ENCODE measurements at regions not wholly inside any gene's neighbourhood (a gene's known extent, or its start where the extent isn't known, plus 50 kb on each side); places are given as distances from the start of the nearest gene placed in this dataset.
"Not testable (repeated sequence)": the region's sequence is repeated elsewhere in the genome, so short reads cannot be mapped to it uniquely, and the experiment has no call there.

GRCh38 chrX:117636826-117637225 is 479.8 kb downstream of the KLHL13 start:
- no peak for TF ChIP-seq CTCF (conservative IDR thresholded peaks at IDR 0.05)
- Mint-ChIP-seq H3K27me3 (ENCODE audit: low read depth) (no peaks in the 10 kb centered on the region), H3K27ac (ENCODE audit: unreplicated experiment) (no peak overlapping the region), H3K4me3 (no peak overlapping the region), H3K4me1 (peaks cover 10% of the 10 kb centered on the region), H3K36me3 (ENCODE audit: low read depth) (no peaks in the 10 kb centered on the region), H3K9me3 (peaks cover 4% of the 10 kb centered on the region)
- no peak for DNase-seq (ENCODE audit: low read depth, low spot score)

- H3K4me3 Mint-ChIP-seq, result no peak overlapping the region
- no peak for TF ChIP-seq CTCF (conservative IDR thresholded peaks at IDR 0.05)
- H3K4me1 Mint-ChIP-seq, result peaks cover 10% of the 10 kb centered on the region
- H3K27ac Mint-ChIP-seq (ENCODE audit: unreplicated experiment), result no peak overlapping the region
- H3K36me3 Mint-ChIP-seq (ENCODE audit: low read depth), result no peaks in the 10 kb centered on the region
- DNase-seq (ENCODE audit: low read depth, low spot score), result no peak
- H3K9me3 Mint-ChIP-seq, result peaks cover 5% of the 10 kb centered on the region
- no peaks in the 10 kb centered on the region for H3K27me3 Mint-ChIP-seq (ENCODE audit: low read depth)
These were observed 483.3 kb downstream of the KLHL13 start for GRCh38 chrX:117633277-117633676.

- Mint-ChIP-seq H3K9me3 (peaks cover 7% of the 10 kb centered on the region), H3K27me3 (ENCODE audit: low read depth) (no peaks in the 10 kb centered on the region), H3K36me3 (ENCODE audit: low read depth) (no peaks in the 10 kb centered on the region), H3K27ac (ENCODE audit: unreplicated experiment) (no peak overlapping the region), H3K4me1 (no peaks in the 10 kb centered on the region), H3K4me3 (no peak overlapping the region)
- no peak for TF ChIP-seq CTCF (conservative IDR thresholded peaks at IDR 0.05)
- DNase-seq (ENCODE audit: low read depth, low spot score), result no peak
These were observed 488.2 kb downstream of the KLHL13 start for GRCh38 chrX:117628381-117628780.

- no peaks in the 10 kb centered on the region for H3K27me3 Mint-ChIP-seq (ENCODE audit: low read depth)
These were observed 505.8 kb downstream of the KLHL13 start for GRCh38 chrX:117610806-117611205.

GRCh38 chrX:117610049-117610448 is 506.6 kb downstream of the KLHL13 start:
- Mint-ChIP-seq H3K36me3 (ENCODE audit: low read depth) (no peaks in the 10 kb centered on the region), H3K4me1 (no peaks in the 10 kb centered on the region), H3K9me3 (peaks cover 10% of the 10 kb centered on the region), H3K4me3 (no peak overlapping the region), H3K27ac (ENCODE audit: unreplicated experiment) (no peak overlapping the region), H3K27me3 (ENCODE audit: low read depth) (no peaks in the 10 kb centered on the region)
- no peak for TF ChIP-seq CTCF (conservative IDR thresholded peaks at IDR 0.05)
- no peak for DNase-seq (ENCODE audit: low read depth, low spot score)

More at GRCh38 chrX:117610806-117611205, 505.8 kb downstream of the KLHL13 start:
- H3K9me3 Mint-ChIP-seq, result peaks cover 10% of the 10 kb centered on the region
- H3K27ac Mint-ChIP-seq (ENCODE audit: unreplicated experiment), result no peak overlapping the region
- TF ChIP-seq CTCF (conservative IDR thresholded peaks at IDR 0.05), result no peak
- no peaks in the 10 kb centered on the region for H3K36me3 Mint-ChIP-seq (ENCODE audit: low read depth)
- H3K4me3 Mint-ChIP-seq, result no peak overlapping the region
- H3K4me1 Mint-ChIP-seq, result no peaks in the 10 kb centered on the region
- DNase-seq (ENCODE audit: low read depth, low spot score), result no peak

GRCh38 chrX:117607561-117607960 is 509.0 kb downstream of the KLHL13 start:
- peaks cover 12% of the 10 kb centered on the region for H3K9me3 Mint-ChIP-seq
- H3K36me3 Mint-ChIP-seq (ENCODE audit: low read depth), result no peaks in the 10 kb centered on the region
- H3K4me3 Mint-ChIP-seq, result no peak overlapping the region

GRCh38 chrX:117606101-117606500 is 510.5 kb downstream of the KLHL13 start:
- H3K27me3 Mint-ChIP-seq (ENCODE audit: low read depth); H3K9me3 Mint-ChIP-seq; H3K27ac Mint-ChIP-seq (ENCODE audit: unreplicated experiment); DNase-seq (ENCODE audit: low read depth, low spot score); H3K4me3 Mint-ChIP-seq; H3K36me3 Mint-ChIP-seq (ENCODE audit: low read depth); H3K4me1 Mint-ChIP-seq: not testable (repeated sequence)

More at GRCh38 chrX:117607561-117607960, 509.0 kb downstream of the KLHL13 start:
- TF ChIP-seq CTCF (conservative IDR thresholded peaks at IDR 0.05), result no peak
- Mint-ChIP-seq H3K27me3 (ENCODE audit: low read depth) (no peaks in the 10 kb centered on the region), H3K4me1 (no peaks in the 10 kb centered on the region), H3K27ac (ENCODE audit: unreplicated experiment) (no peak overlapping the region)
- DNase-seq (ENCODE audit: low read depth, low spot score), result no peak

All from neural crest cell (in vitro differentiated cells).